ENCODE measurements at regions not wholly inside any gene's neighbourhood (a gene's known extent, or its start where the extent isn't known, plus 50 kb on each side); places are given as distances from the start of the nearest gene placed in this dataset.

- TF ChIP-seq EZH2 (optimal IDR thresholded peaks at IDR 0.05; ENCODE audit: low read depth, low read length) = no peak
- TF ChIP-seq CTCF (IDR thresholded peaks at IDR 0.05; ENCODE audit: low read length) = no peak
Measured at GRCh38 chr1:239608469-239608868, 222.1 kb downstream of the CHRM3 start.
